SK-N-SH treated with all-trans-retinoic acid at 6 μM for 48 hours (cell line): ENCODE measurements at regions not wholly inside any gene's neighbourhood (a gene's known extent, or its start where the extent isn't known, plus 50 kb on each side); places are given as distances from the start of the nearest gene placed in this dataset.

Experiments used
- ARNTL ChIP-seq: fragments of 450-650 bp; formaldehyde crosslinking; IDR thresholded peaks from 2 replicates; pipeline ENCODE4 v1.5.0; 2020; ENCODE audit warnings: low read depth, mild to moderate bottlenecking, moderate library complexity, borderline replicate concordance
- CREB5 ChIP-seq: fragments of 250-450 bp; sonication (Bioruptor Pico); IDR thresholded peaks from 2 replicates; pipeline ENCODE4 v1.5.1; 2020; ENCODE audit warnings: low read depth, mild to moderate bottlenecking, moderate library complexity
- CSRNP3 ChIP-seq: fragments of 250-450 bp; sonication (Bioruptor Pico); IDR thresholded peaks from 2 replicates; pipeline ENCODE4 v1.5.1; 2021; ENCODE audit warnings: mild to moderate bottlenecking, moderate library complexity
- ESRRG ChIP-seq: fragments of 250-450 bp; sonication (Bioruptor Pico); IDR thresholded peaks from 2 replicates; pipeline ENCODE4 v1.6.1; 2021; ENCODE audit warnings: mild to moderate bottlenecking
- ISL1 ChIP-seq: fragments of 250-450 bp; sonication (Bioruptor Pico); IDR thresholded peaks from 2 replicates; pipeline ENCODE4 v2.1.2; 2022; ENCODE audit warnings: mild to moderate bottlenecking, moderate library complexity
- PATZ1 ChIP-seq: fragments of 250-450 bp; sonication (Bioruptor Pico); IDR thresholded peaks from 2 replicates; pipeline ENCODE4 v1.8.0; 2020; ENCODE audit warnings: mild to moderate bottlenecking, moderate library complexity, borderline replicate concordance
- POU6F1 ChIP-seq: fragments of 250-450 bp; sonication (Bioruptor Pico); IDR thresholded peaks from 2 replicates; pipeline ENCODE4 v1.8.0; 2021; ENCODE audit warnings: low read depth, mild to moderate bottlenecking, moderate library complexity, borderline replicate concordance
- RARB ChIP-seq: fragments of 250-450 bp; sonication (Bioruptor Pico); IDR thresholded peaks from 2 replicates; pipeline ENCODE4 v1.8.0; 2021; ENCODE audit warnings: mild to moderate bottlenecking, moderate library complexity
- TCF4 ChIP-seq: fragments of 250-450 bp; sonication (Bioruptor Pico); IDR thresholded peaks from 2 replicates; pipeline ENCODE4 v1.8.0; 2021; ENCODE audit warnings: mild to moderate bottlenecking, moderate library complexity, borderline replicate concordance
- TSHZ2 ChIP-seq: fragments of 250-450 bp; sonication (Bioruptor Pico); IDR thresholded peaks from 2 replicates; pipeline ENCODE4 v1.5.0; 2020; ENCODE audit warnings: mild to moderate bottlenecking, moderate library complexity
- ZFP3 ChIP-seq: fragments of 250-450 bp; sonication (Bioruptor Pico); IDR thresholded peaks from 2 replicates; pipeline ENCODE4 v1.5.0; 2020; ENCODE audit warnings: mild to moderate bottlenecking, moderate library complexity
- ZNF70 ChIP-seq: fragments of 450-650 bp; formaldehyde crosslinking; IDR thresholded peaks from 2 replicates; pipeline ENCODE4 v1.5.0; 2020; ENCODE audit warnings: mild to moderate bottlenecking, moderate library complexity

- no peak for TF ChIP-seq ESRRG (CRISPR knock-in tag)
- TF ChIP-seq CSRNP3 (CRISPR knock-in tag), result no peak
- TF ChIP-seq POU6F1 (CRISPR knock-in tag), result no peak
- TF ChIP-seq ARNTL (CRISPR knock-in tag), result no peak
- no peak for TF ChIP-seq TSHZ2 (CRISPR knock-in tag)
- no peak for TF ChIP-seq RARB (CRISPR knock-in tag)
- TF ChIP-seq ISL1 (CRISPR knock-in tag), result no peak
- no peak for TF ChIP-seq ZNF70 (CRISPR knock-in tag)
- no peak for TF ChIP-seq TCF4 (CRISPR knock-in tag)
- TF ChIP-seq CREB5 (CRISPR knock-in tag), result no peak
- no peak for TF ChIP-seq ZFP3 (CRISPR knock-in tag)
- TF ChIP-seq PATZ1 (CRISPR knock-in tag), result no peak
These were observed 1809.5 kb upstream of the CELF4 start for GRCh38 chr18:39375066-39375465.
